GM10248 (cell line): ENCODE measurements at regions not wholly inside any gene's neighbourhood (a gene's known extent, or its start where the extent isn't known, plus 50 kb on each side); places are given as distances from the start of the nearest gene placed in this dataset.
A peak's percentile ranks its signal among the peaks of the same experiment; 100 is the strongest.

Experiments used
- CTCF ChIA-PET: fragments of 300-600 bp; sonication (Branson Sonifier 250); formaldehyde crosslinking; extraction: SDS; loops from one replicate; lab custom pipeline; 2021; ENCODE audit warnings: antibody characterized with exemption; lab: Yijun Ruan, JAX
- POLR2A ChIA-PET: fragments of 350-650 bp; sonication (Branson Sonifier 250); formaldehyde crosslinking; extraction: SDS; loops from one replicate; lab custom pipeline; 2020; ENCODE audit warnings: antibody characterized with exemption; lab: Yijun Ruan, JAX
- DNase-seq: peaks from one replicate; pipeline ENCODE4 v3.0.0; 2012; ENCODE audit errors: extremely low spot score
- TF ChIP-seq, protein P1 (sequence below): IDR thresholded peaks from 2 replicates; pipeline ENCODE4 v1.5.1; 2012; ENCODE audit warnings: mild to moderate bottlenecking, low read depth; ENCODE audit errors: extremely low read depth, missing control alignments, control extremely low read depth

DNA sequence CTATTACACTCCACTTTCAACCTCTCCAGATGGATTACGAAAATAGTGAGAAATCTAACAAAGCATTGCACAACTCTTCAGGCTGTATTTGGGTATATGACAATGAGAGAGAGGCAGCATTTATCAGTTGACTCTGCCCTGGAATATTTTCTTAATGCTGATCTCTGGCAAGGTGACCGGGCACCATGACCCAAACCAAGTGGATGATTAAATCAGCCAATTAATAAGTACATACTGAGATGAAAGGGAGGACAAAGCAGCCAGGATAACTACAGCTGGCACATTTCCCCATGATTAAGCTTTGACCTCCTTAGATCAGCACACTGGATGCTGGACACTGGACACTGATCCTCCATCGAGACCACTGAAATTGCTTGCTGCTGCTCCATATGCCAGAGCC is 218.2 kb downstream of the ASCL1 start:
- TF ChIP-seq, protein P1, sequence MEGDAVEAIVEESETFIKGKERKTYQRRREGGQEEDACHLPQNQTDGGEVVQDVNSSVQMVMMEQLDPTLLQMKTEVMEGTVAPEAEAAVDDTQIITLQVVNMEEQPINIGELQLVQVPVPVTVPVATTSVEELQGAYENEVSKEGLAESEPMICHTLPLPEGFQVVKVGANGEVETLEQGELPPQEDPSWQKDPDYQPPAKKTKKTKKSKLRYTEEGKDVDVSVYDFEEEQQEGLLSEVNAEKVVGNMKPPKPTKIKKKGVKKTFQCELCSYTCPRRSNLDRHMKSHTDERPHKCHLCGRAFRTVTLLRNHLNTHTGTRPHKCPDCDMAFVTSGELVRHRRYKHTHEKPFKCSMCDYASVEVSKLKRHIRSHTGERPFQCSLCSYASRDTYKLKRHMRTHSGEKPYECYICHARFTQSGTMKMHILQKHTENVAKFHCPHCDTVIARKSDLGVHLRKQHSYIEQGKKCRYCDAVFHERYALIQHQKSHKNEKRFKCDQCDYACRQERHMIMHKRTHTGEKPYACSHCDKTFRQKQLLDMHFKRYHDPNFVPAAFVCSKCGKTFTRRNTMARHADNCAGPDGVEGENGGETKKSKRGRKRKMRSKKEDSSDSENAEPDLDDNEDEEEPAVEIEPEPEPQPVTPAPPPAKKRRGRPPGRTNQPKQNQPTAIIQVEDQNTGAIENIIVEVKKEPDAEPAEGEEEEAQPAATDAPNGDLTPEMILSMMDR = no peak
- ChIA-PET CTCF (no interaction called here), POLR2A (no interaction called here)
- no peak for DNase-seq

DNA sequence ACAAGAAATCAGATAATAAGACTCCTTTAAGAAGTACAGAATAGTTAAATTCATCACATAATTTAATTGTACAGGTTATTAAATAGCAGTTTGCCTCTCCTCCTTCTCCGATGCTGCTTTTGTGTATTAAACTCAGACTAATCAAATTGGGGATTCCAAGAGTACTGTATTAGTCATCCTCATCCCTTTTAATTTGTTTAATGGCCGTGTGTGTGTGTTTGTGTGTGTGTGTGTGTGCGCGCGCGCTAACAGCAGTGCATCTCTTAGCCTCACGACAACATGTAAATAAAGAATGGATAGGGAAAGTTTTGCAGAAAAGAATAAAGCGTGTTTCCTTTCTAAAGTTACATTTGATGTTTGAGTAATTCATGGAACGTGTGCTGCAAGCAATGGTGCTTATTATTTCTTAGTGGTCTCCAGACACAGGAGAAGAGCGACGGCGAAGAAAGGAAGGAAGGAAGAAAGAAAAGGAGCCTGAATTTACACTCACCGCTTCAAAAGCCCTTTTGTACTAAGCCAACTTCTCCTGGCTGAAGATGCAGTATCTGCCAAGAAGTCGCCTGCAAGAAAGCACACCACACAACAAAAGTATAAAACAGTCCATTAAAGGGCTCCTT is 220.3 kb downstream of the ASCL1 start:
- no peak for DNase-seq
- CTCF ChIA-PET = no interaction called here
- TF ChIP-seq, protein P1 = no peak
- POLR2A ChIA-PET = no interaction called here

DNA sequence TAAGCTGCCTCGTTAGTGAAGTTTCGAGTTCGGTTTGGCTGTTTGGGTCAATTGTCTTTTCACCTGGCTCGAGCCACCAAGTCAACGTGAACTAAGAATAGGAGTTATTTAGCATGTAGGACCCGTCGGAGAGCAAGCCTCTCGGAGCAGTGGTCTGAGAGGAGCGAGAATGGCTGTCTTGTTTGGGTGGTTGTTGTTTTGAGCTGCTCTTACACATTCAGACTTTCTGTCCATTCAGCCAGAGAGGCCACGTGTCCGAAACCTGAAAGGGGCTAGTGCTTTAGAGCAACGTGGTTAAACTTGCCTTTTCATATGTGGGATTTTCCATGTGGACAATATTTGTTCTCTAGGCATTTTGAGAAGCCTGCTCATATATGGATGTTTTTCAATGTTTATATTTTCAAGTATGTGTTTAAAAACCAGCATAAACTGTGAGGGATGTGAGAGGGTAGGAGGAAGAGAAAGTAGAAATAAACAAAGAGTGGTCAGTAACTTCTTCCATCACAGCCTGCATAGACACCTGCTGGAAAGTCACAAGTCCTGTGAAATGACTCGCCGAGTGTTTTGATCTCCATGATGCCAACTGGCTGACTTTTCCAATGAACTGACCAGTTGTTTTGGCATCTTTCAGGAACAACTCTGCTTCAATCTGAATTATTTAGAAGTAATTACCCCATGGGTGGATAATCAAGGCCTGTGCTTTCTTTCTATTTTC is 221.0 kb downstream of the ASCL1 start:
- no peak for DNase-seq
- CTCF ChIA-PET = no interaction called here
- TF ChIP-seq, protein P1 = no peak
- POLR2A ChIA-PET = no interaction called here

DNA sequence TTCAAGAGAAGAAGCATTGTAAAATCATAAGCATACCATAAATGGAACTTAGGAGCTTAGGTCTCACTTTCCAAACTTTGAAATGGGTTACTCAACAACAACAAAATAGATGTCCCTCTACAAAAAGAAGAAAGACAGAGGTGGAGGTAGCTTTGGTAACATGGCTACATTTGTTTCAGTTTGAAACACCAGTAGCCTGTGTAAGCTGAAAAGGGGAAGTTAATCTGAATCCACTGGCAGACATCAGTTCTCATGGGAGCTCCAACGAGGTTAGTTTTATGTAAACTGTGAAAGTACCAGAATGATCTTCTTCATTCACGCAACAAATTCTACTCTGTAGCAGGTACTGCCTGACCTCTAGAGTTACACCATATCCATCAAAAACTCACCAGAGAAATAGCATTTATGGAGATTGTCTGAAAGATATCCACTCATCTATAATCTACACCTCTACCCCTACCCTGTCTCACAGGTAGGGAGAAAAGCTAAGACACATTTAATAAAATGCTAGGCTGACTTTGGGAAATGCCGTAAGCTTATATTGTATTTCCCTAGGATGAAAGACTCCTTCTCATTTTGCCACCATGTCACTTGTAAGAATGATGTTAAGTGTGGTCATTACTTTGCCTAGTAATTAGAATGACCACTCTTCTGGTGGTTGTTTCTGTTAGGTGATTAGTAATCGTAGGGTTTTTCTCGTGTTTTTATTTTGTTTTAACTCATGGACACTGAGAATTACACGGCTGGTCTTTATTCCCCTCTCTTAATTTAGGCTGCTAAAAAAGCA is 224.1 kb downstream of the ASCL1 start:
- DNase-seq = peak; percentile 54
- POLR2A ChIA-PET = no interaction called here
- TF ChIP-seq, protein P1 = peak; percentile 6
- CTCF ChIA-PET = interaction anchor here (0.7 to 1.4 kb wide), 10 partner anchors 15 to 315 kb away, joined by 3 to 8 read pairs (median 3); no protein-coding TSS in a partner anchor

DNA sequence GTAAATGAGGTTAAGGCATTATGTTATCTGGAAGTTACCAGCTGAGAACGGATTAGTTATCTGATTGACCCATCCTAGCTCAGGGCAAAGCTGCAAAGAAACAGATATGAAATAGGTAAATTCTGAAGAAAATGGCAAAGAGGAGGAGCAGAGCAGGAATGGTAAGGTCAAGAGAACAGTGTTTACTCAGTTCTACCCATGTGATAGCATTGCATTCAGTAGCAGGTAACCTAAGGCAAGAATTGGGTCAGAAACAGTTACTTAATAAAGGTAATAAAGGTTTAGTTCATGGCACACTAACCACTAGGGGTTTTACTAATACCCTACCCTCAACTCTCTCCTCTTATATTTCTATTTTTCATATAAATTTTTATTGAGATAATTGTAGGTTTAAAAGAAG is 224.8 kb downstream of the ASCL1 start:
- CTCF ChIA-PET = interaction anchor here (1.4 kb wide), 1 partner anchor 21 kb away, joined by 8 read pairs; no protein-coding TSS in a partner anchor
- TF ChIP-seq, protein P1 = no peak
- DNase-seq = no peak
- POLR2A ChIA-PET = no interaction called here

DNA sequence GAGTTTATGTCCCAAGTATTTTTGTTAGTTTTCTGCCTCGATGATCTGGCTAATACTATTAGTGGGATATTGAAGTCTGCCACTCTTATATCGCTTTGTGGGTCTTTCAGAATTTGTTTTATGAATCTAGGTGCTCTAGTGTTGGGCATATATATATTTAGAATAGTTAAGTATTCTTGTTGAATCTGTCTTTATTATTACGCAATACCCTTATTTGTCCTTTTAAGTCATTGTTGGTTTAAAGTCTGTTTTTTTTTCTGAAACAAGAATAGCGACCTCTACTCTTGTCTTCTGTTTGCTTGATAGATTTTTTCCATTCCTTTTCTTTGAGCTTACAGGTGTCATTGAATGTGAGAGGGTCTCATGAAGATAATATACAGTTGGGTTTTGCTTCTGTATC is 239.0 kb downstream of the ASCL1 start:
- CTCF ChIA-PET = interaction anchor here (1.8 kb wide), 1 partner anchor 15 kb away, joined by 5 read pairs; no protein-coding TSS in a partner anchor
- POLR2A ChIA-PET = no interaction called here

More for the DNA sequence above, 239.0 kb downstream of the ASCL1 start:
- DNase-seq = no peak
- TF ChIP-seq, protein P1 = no peak
